ENCODE measurements at regions not wholly inside any gene's neighbourhood (a gene's known extent, or its start where the extent isn't known, plus 50 kb on each side); places are given as distances from the start of the nearest gene placed in this dataset.

GRCh38 chr13:111864566-111864965 lies 202.4 kb upstream of the SOX1 start:
- Histone ChIP-seq H3K27ac (ENCODE audit: low read depth in 1 of 2, low read length in 1 of 2) (no peak overlapping the region), H3K9ac (ENCODE audit: insufficient read depth in 1 of 2, low read length in 2 of 2) (no peak overlapping the region), H3K4me1 (ENCODE audit: control insufficient read depth in 5 of 5, insufficient read depth in 5 of 5, low read length in 5 of 5) (no peaks in the 10 kb centered on the region), H3K36me3 (ENCODE audit: control insufficient read depth in 4 of 4, insufficient read depth in 4 of 4, low read length in 4 of 4) (no peaks in the 10 kb centered on the region), H3K27me3 (ENCODE audit: control insufficient read depth in 3 of 3, insufficient read depth in 3 of 3, low read length in 2 of 3) (peaks cover 0 to 10% (median 0%) of the 10 kb centered on the region in 3 donors), H3K9me3 (ENCODE audit: control insufficient read depth in 4 of 4, insufficient read depth in 3 of 4, low read length in 3 of 4) (peaks cover 0 to 11% (median 0%) of the 10 kb centered on the region in 4 donors), H3K4me3 (no peak overlapping the region)
- ATAC-seq (ENCODE audit: insufficient read depth, low FRiP score) (no peak), DNase-seq (no peak)
- WGBS, 2 donors, result 90 to 93% methylated on average over 12 of the region's 12 CpGs
- no peak for TF ChIP-seq CTCF (IDR thresholded peaks at IDR 0.05; ENCODE audit: control extremely low read depth, extremely low read depth)

- Histone ChIP-seq H3K9me3 (ENCODE audit: control insufficient read depth in 4 of 4, insufficient read depth in 3 of 4, low read length in 3 of 4) (peaks cover 0 to 11% (median 0%) of the 10 kb centered on the region in 4 donors), H3K36me3 (ENCODE audit: control insufficient read depth in 4 of 4, insufficient read depth in 4 of 4, low read length in 4 of 4) (no peaks in the 10 kb centered on the region), H3K4me3 (no peak overlapping the region), H3K4me1 (ENCODE audit: control insufficient read depth in 5 of 5, insufficient read depth in 5 of 5, low read length in 5 of 5) (no peaks in the 10 kb centered on the region), H3K27me3 (ENCODE audit: control insufficient read depth in 3 of 3, insufficient read depth in 3 of 3, low read length in 2 of 3) (peaks cover 0 to 10% (median 0%) of the 10 kb centered on the region in 3 donors), H3K27ac (ENCODE audit: low read depth in 1 of 2, low read length in 1 of 2) (no peak overlapping the region), H3K9ac (ENCODE audit: insufficient read depth in 1 of 2, low read length in 2 of 2) (no peak overlapping the region)
- DNase-seq (no peak), ATAC-seq (ENCODE audit: insufficient read depth, low FRiP score) (no peak)
- WGBS, 2 donors, result 61 to 65% methylated on average over 7 of the region's 7 CpGs
- no peak for TF ChIP-seq CTCF (IDR thresholded peaks at IDR 0.05; ENCODE audit: control extremely low read depth, extremely low read depth)
Measured at GRCh38 chr13:111865046-111865445, 201.9 kb upstream of the SOX1 start.

GRCh38 chr13:111865826-111866225 lies 201.1 kb upstream of the SOX1 start:
- no peaks in the 10 kb centered on the region for H3K4me1 ChIP-seq (ENCODE audit: control insufficient read depth in 5 of 5, insufficient read depth in 5 of 5, low read length in 5 of 5)
- 79 to 86% methylated on average over 8 of the region's 8 CpGs for WGBS, 2 donors
- no peak overlapping the region for H3K4me3 ChIP-seq
- peaks cover 0 to 13% (median 0%) of the 10 kb centered on the region in 3 donors for H3K27me3 ChIP-seq (ENCODE audit: control insufficient read depth in 3 of 3, insufficient read depth in 3 of 3, low read length in 2 of 3)
- no peak overlapping the region for H3K9ac ChIP-seq (ENCODE audit: insufficient read depth in 1 of 2, low read length in 2 of 2)
- DNase-seq, result no peak
- peaks cover 0 to 10% (median 0%) of the 10 kb centered on the region in 4 donors for H3K9me3 ChIP-seq (ENCODE audit: control insufficient read depth in 4 of 4, insufficient read depth in 3 of 4, low read length in 3 of 4)
- TF ChIP-seq CTCF (IDR thresholded peaks at IDR 0.05; ENCODE audit: control extremely low read depth, extremely low read depth), result no peak
- ATAC-seq (ENCODE audit: insufficient read depth, low FRiP score), result no peak
- no peak overlapping the region for H3K27ac ChIP-seq (ENCODE audit: low read depth in 1 of 2, low read length in 1 of 2)
- H3K36me3 ChIP-seq (ENCODE audit: control insufficient read depth in 4 of 4, insufficient read depth in 4 of 4, low read length in 4 of 4), result no peaks in the 10 kb centered on the region

- DNase-seq (no peak), ATAC-seq (ENCODE audit: insufficient read depth, low FRiP score) (no peak)
- Histone ChIP-seq H3K9me3 (ENCODE audit: control insufficient read depth in 4 of 4, insufficient read depth in 3 of 4, low read length in 3 of 4) (peaks cover 0 to 6% (median 0%) of the 10 kb centered on the region in 4 donors), H3K27me3 (ENCODE audit: control insufficient read depth in 3 of 3, insufficient read depth in 3 of 3, low read length in 2 of 3) (peaks cover 0 to 13% (median 0%) of the 10 kb centered on the region in 3 donors), H3K36me3 (ENCODE audit: control insufficient read depth in 4 of 4, insufficient read depth in 4 of 4, low read length in 4 of 4) (no peaks in the 10 kb centered on the region), H3K4me3 (no peak overlapping the region), H3K9ac (ENCODE audit: insufficient read depth in 1 of 2, low read length in 2 of 2) (no peak overlapping the region), H3K4me1 (ENCODE audit: control insufficient read depth in 5 of 5, insufficient read depth in 5 of 5, low read length in 5 of 5) (no peaks in the 10 kb centered on the region), H3K27ac (ENCODE audit: low read depth in 1 of 2, low read length in 1 of 2) (no peak overlapping the region)
- 89 to 90% methylated on average over 11 of the region's 11 CpGs for WGBS, 2 donors
- TF ChIP-seq CTCF (IDR thresholded peaks at IDR 0.05; ENCODE audit: control extremely low read depth, extremely low read depth), result no peak
Measured at GRCh38 chr13:111866731-111867245, 200.2 kb upstream of the SOX1 start.
